HCT116 (cell line): ENCODE measurements at regions not wholly inside any gene's neighbourhood (a gene's known extent, or its start where the extent isn't known, plus 50 kb on each side); places are given as distances from the start of the nearest gene placed in this dataset.

Source experiments
- ATAC-seq: fragments of 200-7000 bp; cut with Tn5 transposase; 2 replicates; pipeline ENCODE4 v1.9.1; 2020; ENCODE audit warnings: mild to moderate bottlenecking, moderate library complexity
- BruUV-seq: library from RNA; stranded (reverse); fragments of 400-500 nt; replicated peaks from 2 replicates; lab custom pipeline; 2021; lab: Mats Ljungman, UMichigan
- CTCF ChIA-PET: fragments of 300-600 bp; sonication (Branson Sonifier 250); formaldehyde crosslinking; loops from one replicate; lab custom pipeline; 2021; ENCODE audit warnings: antibody characterized with exemption; lab: Charles Lee
- POLR2A ChIA-PET: fragments of 300-600, 350-600 bp; sonication (Branson Sonifier 250); formaldehyde crosslinking; loops from one replicate; lab custom pipeline; 2021; ENCODE audit warnings: antibody characterized with exemption; lab: Charles Lee
- RAD21 ChIA-PET, 2 experiments: fragments of 300-600 bp; sonication (Branson Sonifier 250); formaldehyde crosslinking; loops; one replicate each; lab custom pipeline; 2023; ENCODE audit warnings: low total read pairs in 2 of 2; ENCODE audit not compliant: uncharacterized antibody in 2 of 2, unreplicated experiment in 2 of 2, low non-redundant PET in 1 of 2; lab: Charles Lee
- DNase-seq: peaks from one replicate; pipeline ENCODE4 v3.0.0-alpha.2; 2010; ENCODE audit warnings: low read depth, low spot score
- H2AFZ ChIP-seq: fragments of 200-600 bp; shearing (Covaris generic), sonication (generic); 2 replicates; pipeline ENCODE4 v1.6.1; 2017; ENCODE audit warnings: low read depth, mixed run types, mixed read lengths, antibody characterized with exemption, low read length; ENCODE audit not compliant: poor library complexity, severe bottlenecking
- H3K27ac ChIP-seq: 2 replicates; pipeline ENCODE4 v1.5.1; 2012; ENCODE audit warnings: low read depth, low read length
- H3K27me3 ChIP-seq: fragments of 200-600 bp; sonication (generic); 2 replicates; pipeline ENCODE4 v1.6.1; 2016; ENCODE audit warnings: mixed run types, low read length, mixed read lengths; ENCODE audit not compliant: insufficient read depth
- H3K36me3 ChIP-seq, 2 experiments: fragments of 200-500 bp in 1 of 2; fragments of 200-600 bp in 1 of 2; sonication (Bioruptor generic) in 1 of 2; sonication (generic) in 1 of 2; 2 replicates each; pipeline versions ENCODE4 v1.5.1 to v1.6.1; 2014 to 2016; ENCODE audit warnings: low read length in 2 of 2, inconsistent platforms in 1 of 2, mixed read lengths in 1 of 2, mixed run types in 1 of 2; ENCODE audit not compliant: insufficient read depth in 2 of 2, control insufficient read depth in 1 of 2
- H3K4me1 ChIP-seq, 2 experiments: fragments of 200-600 bp in 1 of 2; sonication (generic) in 1 of 2; 2 replicates each; pipeline versions ENCODE4 v1.5.1 to v1.6.1; 2012 to 2017; ENCODE audit warnings: low read length in 2 of 2, inconsistent platforms in 1 of 2, mild to moderate bottlenecking in 1 of 2, mixed read lengths in 1 of 2, mixed run types in 1 of 2, moderate library complexity in 1 of 2; ENCODE audit not compliant: insufficient read depth in 2 of 2, control insufficient read depth in 1 of 2
- H3K4me2 ChIP-seq: fragments of 200-600 bp; sonication (generic); 2 replicates; pipeline ENCODE4 v1.6.1; 2017; ENCODE audit warnings: mixed run types, low read length, mixed read lengths
- H3K4me3 ChIP-seq, 2 experiments: fragments of 200-600 bp in 1 of 2; sonication (generic) in 1 of 2; replicated peaks in 1 of 2; 2 replicates each; pipeline ENCODE4 v1.5.1; 2011 to 2016; ENCODE audit warnings: low read length in 2 of 2, control low read depth in 1 of 2, low read depth in 1 of 2, mild to moderate bottlenecking in 1 of 2, mixed read lengths in 1 of 2, mixed run types in 1 of 2
- H3K79me2 ChIP-seq: fragments of 200-600 bp; sonication (generic); 2 replicates; pipeline ENCODE4 v1.6.1; 2017; ENCODE audit warnings: mild to moderate bottlenecking, mixed run types, low read length, moderate library complexity, mixed read lengths; ENCODE audit not compliant: insufficient read depth
- H3K9ac ChIP-seq: fragments of 200-600 bp; sonication (generic); 2 replicates; pipeline ENCODE4 v1.6.1; 2016; ENCODE audit warnings: low read length, mixed read lengths
- H3K9me2 ChIP-seq: fragments of 200-600 bp; sonication (generic), shearing (Covaris generic); 2 replicates; pipeline ENCODE4 v1.6.1; 2017; ENCODE audit warnings: mixed run types, mild to moderate bottlenecking, moderate library complexity; ENCODE audit not compliant: insufficient read depth
- H3K9me3 ChIP-seq, 2 experiments: fragments of 200-500 bp in 1 of 2; fragments of 200-600 bp in 1 of 2; sonication (Bioruptor generic) in 1 of 2; sonication (generic) in 1 of 2; 2 replicates each; pipeline ENCODE4 v1.6.1; 2014 to 2017; ENCODE audit warnings: low read length in 2 of 2, mixed read lengths in 2 of 2, inconsistent platforms in 1 of 2, low read depth in 1 of 2, mild to moderate bottlenecking in 1 of 2, mixed run types in 1 of 2, moderate library complexity in 1 of 2; ENCODE audit not compliant: control insufficient read depth in 1 of 2, insufficient read depth in 1 of 2
- H4K20me1 ChIP-seq: fragments of 200-600 bp; sonication (generic), shearing (Covaris generic); 2 replicates; pipeline ENCODE4 v1.6.1; 2017; ENCODE audit warnings: mixed run types, mild to moderate bottlenecking, moderate library complexity; ENCODE audit not compliant: insufficient read depth
- CBX3 ChIP-seq: IDR thresholded peaks from 2 replicates; pipeline ENCODE4 v1.6.1; 2012; ENCODE audit warnings: low read depth
- EGR1 ChIP-seq: IDR thresholded peaks from 2 replicates; pipeline ENCODE4 v1.6.1; 2012; ENCODE audit warnings: low read depth
- EZH2 ChIP-seq: fragments of 200-600 bp; sonication (generic); IDR thresholded peaks from 2 replicates; pipeline ENCODE4 v1.6.1; 2017; ENCODE audit warnings: antibody characterized with exemption, mixed run types
- EZH2phosphoT487 ChIP-seq: fragments of 200-600 bp; IDR thresholded peaks from 2 replicates; pipeline ENCODE4 v1.6.1; 2018; ENCODE audit warnings: antibody characterized with exemption, borderline replicate concordance
- FOSL1 ChIP-seq: IDR thresholded peaks from 2 replicates; pipeline ENCODE4 v1.6.1; 2012; ENCODE audit warnings: low read depth
- JUND ChIP-seq: IDR thresholded peaks from 2 replicates; pipeline ENCODE4 v1.6.1; 2012
- MAX ChIP-seq: IDR thresholded peaks from 2 replicates; pipeline ENCODE4 v1.6.1; 2012
- POLR2AphosphoS5 ChIP-seq: IDR thresholded peaks from 2 replicates; pipeline ENCODE4 v1.6.1; 2011; ENCODE audit warnings: mild to moderate bottlenecking, low read depth, low read length, moderate library complexity
- RAD21 ChIP-seq: IDR thresholded peaks from 2 replicates; pipeline ENCODE4 v1.6.1; 2012; ENCODE audit warnings: low read depth, mild to moderate bottlenecking
- SIN3A ChIP-seq: IDR thresholded peaks from 2 replicates; pipeline ENCODE4 v1.6.1; 2012; ENCODE audit warnings: low read depth
- SRF ChIP-seq: IDR thresholded peaks from 2 replicates; pipeline ENCODE4 v1.6.1; 2012; ENCODE audit warnings: low read depth
- YY1 ChIP-seq: IDR thresholded peaks from 2 replicates; pipeline ENCODE4 v1.6.1; 2011; ENCODE audit warnings: low read length, low read depth, moderate library complexity, mild to moderate bottlenecking; ENCODE audit not compliant: insufficient replicate concordance; ENCODE audit errors: extremely low read depth
- ZBTB33 ChIP-seq: IDR thresholded peaks from 2 replicates; pipeline ENCODE4 v1.6.1; 2011; ENCODE audit warnings: mild to moderate bottlenecking, low read length, moderate library complexity; ENCODE audit not compliant: insufficient replicate concordance; ENCODE audit errors: extremely low read depth
- ZNF274 ChIP-seq: fragments of 200-500 bp; sonication (Bioruptor generic); IDR thresholded peaks from 2 replicates; pipeline ENCODE4 v1.6.1; 2014; ENCODE audit warnings: mild to moderate bottlenecking, low read depth, low read length, inconsistent platforms
- intact Hi-C: fragments of 100-400 bp; cut with micrococcal nuclease; formaldehyde crosslinking; loops from 2 replicates; pipeline ENCODE4 v1.10.0; 2022

- POLR2A ChIA-PET = no interaction called here
- ATAC-seq (no peak), DNase-seq (no peak)
- Histone ChIP-seq H3K9ac (no peak overlapping the region), H3K27ac (no peak overlapping the region), H3K4me1 (no peaks in the 10 kb centered on the region), H3K9me3 (no peaks in the 10 kb centered on the region), H3K4me3 (no peak overlapping the region), H2AFZ (no peak overlapping the region), H4K20me1 (no peaks in the 10 kb centered on the region), H3K27me3 (peaks cover 74% of the 10 kb centered on the region), H3K9me2 (no peaks in the 10 kb centered on the region), H3K36me3 (no peaks in the 10 kb centered on the region), H3K4me2 (no peak overlapping the region), H3K79me2 (no peaks in the 10 kb centered on the region)
- CTCF ChIA-PET = no interaction called here
- intact Hi-C loops = no loop called here
- BruUV-seq = no TSS peak
- RAD21 ChIA-PET = no interaction called here
- TF ChIP-seq JUND (no peak), ZNF274 (no peak), EZH2phosphoT487 (no peak), CBX3 (no peak), FOSL1 (no peak), SIN3A (no peak), EZH2 (no peak), MAX (no peak), RAD21 (no peak), YY1 (no peak), SRF (no peak), EGR1 (no peak), POLR2AphosphoS5 (no peak)
Measured at GRCh38 chr11:123363556-123363955, 66.5 kb upstream of the GRAMD1B start.

GRCh38 chr11:123362941-123363340 is 67.1 kb upstream of the GRAMD1B start:
- Histone ChIP-seq H3K9me3 (no peaks in the 10 kb centered on the region), H3K27ac (no peak overlapping the region), H2AFZ (no peak overlapping the region), H3K9ac (no peak overlapping the region), H3K4me2 (no peak overlapping the region), H3K9me2 (no peaks in the 10 kb centered on the region), H3K79me2 (no peaks in the 10 kb centered on the region), H3K27me3 (peaks cover 74% of the 10 kb centered on the region), H3K4me3 (no peak overlapping the region), H3K36me3 (no peaks in the 10 kb centered on the region), H4K20me1 (no peaks in the 10 kb centered on the region), H3K4me1 (no peaks in the 10 kb centered on the region)
- ATAC-seq (no peak), DNase-seq (no peak)
- POLR2A ChIA-PET = no interaction called here
- intact Hi-C loops = no loop called here
- CTCF ChIA-PET = no interaction called here
- BruUV-seq = no TSS peak
- no peak for TF ChIP-seq ZNF274
- TF ChIP-seq ZBTB33 = no peak
- TF ChIP-seq MAX = no peak
- no peak for TF ChIP-seq EGR1
- no peak for TF ChIP-seq SRF
- RAD21 ChIA-PET = interaction anchor here in 1 of 2 experiments (0.7 kb wide), 1 partner anchor 12 kb away, joined by 3 read pairs; no protein-coding TSS in a partner anchor
